BLaER1 (cell line): ENCODE measurements at regions not wholly inside any gene's neighbourhood (a gene's known extent, or its start where the extent isn't known, plus 50 kb on each side); places are given as distances from the start of the nearest gene placed in this dataset.
"Not testable (repeated sequence)": the region's sequence is repeated elsewhere in the genome, so short reads cannot be mapped to it uniquely, and the experiment has no call there.

Source experiments
- H3K27ac ChIP-seq: shearing (Covaris generic); formaldehyde crosslinking; 2 replicates; pipeline ENCODE4 v1.8.1; 2022
- H3K27me3 ChIP-seq: shearing (Covaris generic); formaldehyde crosslinking; 2 replicates; pipeline ENCODE4 v1.8.1; 2022
- H3K36me3 ChIP-seq: shearing (Covaris generic); formaldehyde crosslinking; 2 replicates; pipeline ENCODE4 v1.8.1; 2022
- H3K4me1 ChIP-seq: shearing (Covaris generic); formaldehyde crosslinking; 2 replicates; pipeline ENCODE4 v1.8.1; 2022
- H3K4me2 ChIP-seq: shearing (Covaris generic); formaldehyde crosslinking; 2 replicates; pipeline ENCODE4 v1.8.1; 2022
- H3K4me3 ChIP-seq: shearing (Covaris generic); formaldehyde crosslinking; 2 replicates; pipeline ENCODE4 v1.8.1; 2022
- H3K9ac ChIP-seq: shearing (Covaris generic); formaldehyde crosslinking; 2 replicates; pipeline ENCODE4 v1.8.1; 2022
- H3K9me3 ChIP-seq: shearing (Covaris generic); formaldehyde crosslinking; 2 replicates; pipeline ENCODE4 v1.8.1; 2022
- H4K20me1 ChIP-seq: shearing (Covaris generic); formaldehyde crosslinking; 2 replicates; pipeline ENCODE4 v1.8.1; 2022
- Cebpa-rat ChIP-seq: shearing (Covaris generic); IDR thresholded peaks from 2 replicates; pipeline ENCODE4 v1.8.1; 2022

- no peaks in the 10 kb centered on the region for H3K36me3 ChIP-seq
- H3K4me2 ChIP-seq, result no peak overlapping the region
- no peak for TF ChIP-seq Cebpa-rat
- H3K9ac ChIP-seq, result no peak overlapping the region
- no peaks in the 10 kb centered on the region for H3K4me1 ChIP-seq
- no peaks in the 10 kb centered on the region for H4K20me1 ChIP-seq
- no peak overlapping the region for H3K4me3 ChIP-seq
- H3K27ac ChIP-seq, result no peak overlapping the region
- H3K9me3 ChIP-seq, result no peaks in the 10 kb centered on the region
- H3K27me3 ChIP-seq, result no peaks in the 10 kb centered on the region
Measured at GRCh38 chr3:162978136-162978535, 1481.5 kb downstream of the OTOL1 start.

- Histone ChIP-seq H3K36me3 (no peaks in the 10 kb centered on the region), H3K4me2 (no peak overlapping the region)
Measured at GRCh38 chr3:162984746-162985145, 1488.1 kb downstream of the OTOL1 start.

GRCh38 chr3:162987085-162987794, 1490.6 kb downstream of the OTOL1 start:
- H3K27me3 ChIP-seq, H3K4me1 ChIP-seq, H3K4me2 ChIP-seq, H3K4me3 ChIP-seq, H3K27ac ChIP-seq, H3K36me3 ChIP-seq, H3K9ac ChIP-seq, H3K9me3 ChIP-seq, H4K20me1 ChIP-seq: not testable (repeated sequence)

More at GRCh38 chr3:162984746-162985145, 1488.1 kb downstream of the OTOL1 start:
- H3K9ac ChIP-seq, result no peak overlapping the region
- no peak overlapping the region for H3K4me3 ChIP-seq
- H3K27me3 ChIP-seq, result no peaks in the 10 kb centered on the region
- H3K9me3 ChIP-seq, result no peaks in the 10 kb centered on the region
- TF ChIP-seq Cebpa-rat, result no peak
- no peaks in the 10 kb centered on the region for H4K20me1 ChIP-seq
- no peak overlapping the region for H3K27ac ChIP-seq
- H3K4me1 ChIP-seq, result no peaks in the 10 kb centered on the region

- Histone ChIP-seq H4K20me1 (no peaks in the 10 kb centered on the region), H3K36me3 (no peaks in the 10 kb centered on the region), H3K27ac (no peak overlapping the region), H3K4me3 (no peak overlapping the region), H3K27me3 (no peaks in the 10 kb centered on the region), H3K4me2 (no peak overlapping the region), H3K9me3 (no peaks in the 10 kb centered on the region), H3K4me1 (no peaks in the 10 kb centered on the region), H3K9ac (no peak overlapping the region)
- TF ChIP-seq Cebpa-rat, result no peak
Measured at GRCh38 chr3:162992741-162993140, 1496.1 kb downstream of the OTOL1 start.

- Histone ChIP-seq H3K27me3 (no peaks in the 10 kb centered on the region), H3K4me1 (no peaks in the 10 kb centered on the region), H4K20me1 (no peaks in the 10 kb centered on the region), H3K4me3 (no peak overlapping the region), H3K4me2 (no peak overlapping the region), H3K27ac (no peak overlapping the region), H3K9me3 (no peaks in the 10 kb centered on the region), H3K9ac (no peak overlapping the region), H3K36me3 (no peaks in the 10 kb centered on the region)
- TF ChIP-seq Cebpa-rat, result no peak
Measured at GRCh38 chr3:162994165-162994564, 1497.6 kb downstream of the OTOL1 start.

- Histone ChIP-seq H3K9ac (no peak overlapping the region), H3K4me1 (no peaks in the 10 kb centered on the region), H4K20me1 (no peaks in the 10 kb centered on the region), H3K9me3 (no peaks in the 10 kb centered on the region), H3K4me2 (no peak overlapping the region), H3K36me3 (no peaks in the 10 kb centered on the region), H3K4me3 (no peak overlapping the region), H3K27me3 (no peaks in the 10 kb centered on the region), H3K27ac (no peak overlapping the region)
- TF ChIP-seq Cebpa-rat, result no peak
Measured at GRCh38 chr3:162996368-162996767, 1499.8 kb downstream of the OTOL1 start.

GRCh38 chr3:162998205-162998604, 1501.6 kb downstream of the OTOL1 start:
- Histone ChIP-seq H3K4me3 (no peak overlapping the region), H3K4me2 (no peak overlapping the region), H3K27me3 (no peaks in the 10 kb centered on the region), H3K4me1 (no peaks in the 10 kb centered on the region), H3K9ac (no peak overlapping the region), H3K36me3 (no peaks in the 10 kb centered on the region), H3K9me3 (no peaks in the 10 kb centered on the region), H4K20me1 (no peaks in the 10 kb centered on the region), H3K27ac (no peak overlapping the region)
- no peak for TF ChIP-seq Cebpa-rat

GRCh38 chr3:163011596-163011995, 1515.0 kb downstream of the OTOL1 start:
- no peak overlapping the region for H3K27ac ChIP-seq
- no peaks in the 10 kb centered on the region for H4K20me1 ChIP-seq
- H3K27me3 ChIP-seq, result no peaks in the 10 kb centered on the region
- H3K9ac ChIP-seq, result no peak overlapping the region
- H3K9me3 ChIP-seq, result no peaks in the 10 kb centered on the region
- no peaks in the 10 kb centered on the region for H3K4me1 ChIP-seq
- no peak overlapping the region for H3K4me2 ChIP-seq
- TF ChIP-seq Cebpa-rat, result no peak
- no peaks in the 10 kb centered on the region for H3K36me3 ChIP-seq
- no peak overlapping the region for H3K4me3 ChIP-seq

- Histone ChIP-seq H3K27ac (no peak overlapping the region), H3K36me3 (no peaks in the 10 kb centered on the region), H3K9ac (no peak overlapping the region), H3K9me3 (peaks cover 9% of the 10 kb centered on the region), H3K4me1 (no peaks in the 10 kb centered on the region), H3K4me2 (no peak overlapping the region), H3K27me3 (no peaks in the 10 kb centered on the region), H3K4me3 (no peak overlapping the region), H4K20me1 (no peaks in the 10 kb centered on the region)
- TF ChIP-seq Cebpa-rat, result no peak
Measured at GRCh38 chr3:163016251-163016650, 1519.6 kb downstream of the OTOL1 start.

GRCh38 chr3:163018067-163018466, 1521.5 kb downstream of the OTOL1 start:
- H3K36me3 ChIP-seq, result no peaks in the 10 kb centered on the region
- H3K27me3 ChIP-seq, result no peaks in the 10 kb centered on the region
- no peak overlapping the region for H3K4me3 ChIP-seq
- peaks cover 9% of the 10 kb centered on the region for H3K9me3 ChIP-seq
- H4K20me1 ChIP-seq, result no peaks in the 10 kb centered on the region
- no peaks in the 10 kb centered on the region for H3K4me1 ChIP-seq
- H3K27ac ChIP-seq, result no peak overlapping the region
- H3K4me2 ChIP-seq, result no peak overlapping the region
- TF ChIP-seq Cebpa-rat, result no peak
- H3K9ac ChIP-seq, result no peak overlapping the region

GRCh38 chr3:163018664-163019063, 1522.1 kb downstream of the OTOL1 start:
- H3K4me3 ChIP-seq, result no peak overlapping the region
- H3K9ac ChIP-seq, result no peak overlapping the region
- peaks cover 9% of the 10 kb centered on the region for H3K9me3 ChIP-seq
- H3K4me1 ChIP-seq, result no peaks in the 10 kb centered on the region
- H3K4me2 ChIP-seq, result no peak overlapping the region
- H3K27ac ChIP-seq, result no peak overlapping the region
- H3K27me3 ChIP-seq, result no peaks in the 10 kb centered on the region
- no peaks in the 10 kb centered on the region for H4K20me1 ChIP-seq
- no peaks in the 10 kb centered on the region for H3K36me3 ChIP-seq
- no peak for TF ChIP-seq Cebpa-rat
